ENCODE measurements at regions not wholly inside any gene's neighbourhood (a gene's known extent, or its start where the extent isn't known, plus 50 kb on each side); places are given as distances from the start of the nearest gene placed in this dataset.
"Not testable (repeated sequence)": the region's sequence is repeated elsewhere in the genome, so short reads cannot be mapped to it uniquely, and the experiment has no call there.

- Histone ChIP-seq H3K4me3 (ENCODE audit: low read depth, low read length) (no peak overlapping the region), H3K36me3 (ENCODE audit: control insufficient read depth in 2 of 2, insufficient read depth in 1 of 2, low read length in 2 of 2) (no peaks in the 10 kb centered on the region), H3K27ac (ENCODE audit: extremely low read depth, low read depth, low read length) (no peak overlapping the region), H3K4me1 (ENCODE audit: control insufficient read depth, insufficient read depth, low read length) (no peaks in the 10 kb centered on the region), H3K9me3 (ENCODE audit: control insufficient read depth, insufficient read depth, low read depth, low read length) (no peaks in the 10 kb centered on the region)
- POLR2A ChIA-PET: no interaction called here
- CTCF ChIA-PET: no interaction called here
- TF ChIP-seq ZSCAN30 (tag by site-specific recombination; IDR thresholded peaks at IDR 0.05): no peak
- TF ChIP-seq BCL6B (tag by site-specific recombination; IDR thresholded peaks at IDR 0.05): no peak
- TF ChIP-seq ZNF426 (tag by site-specific recombination; IDR thresholded peaks at IDR 0.05): no peak
- no peak for TF ChIP-seq ZNF514 (tag by site-specific recombination; IDR thresholded peaks at IDR 0.05)
- TF ChIP-seq ZNF26 (tag by site-specific recombination; IDR thresholded peaks at IDR 0.05): no peak
Measured at GRCh38 chr5:98319299-98320011, 454.0 kb upstream of the RGMB start.

GRCh38 chr5:98320343-98320742 is 453.1 kb upstream of the RGMB start:
- Histone ChIP-seq H3K36me3 (ENCODE audit: control insufficient read depth in 2 of 2, insufficient read depth in 1 of 2, low read length in 2 of 2) (no peaks in the 10 kb centered on the region), H3K9me3 (ENCODE audit: control insufficient read depth, insufficient read depth, low read depth, low read length) (no peaks in the 10 kb centered on the region), H3K27ac (ENCODE audit: extremely low read depth, low read depth, low read length) (no peak overlapping the region), H3K4me3 (ENCODE audit: low read depth, low read length) (no peak overlapping the region), H3K4me1 (ENCODE audit: control insufficient read depth, insufficient read depth, low read length) (no peaks in the 10 kb centered on the region)
- CTCF ChIA-PET: no interaction called here
- TF ChIP-seq ZNF660 (tag by site-specific recombination; IDR thresholded peaks at IDR 0.05) (no peak), ZNF521 (tag by site-specific recombination; IDR thresholded peaks at IDR 0.05) (no peak), ZFP41 (tag by site-specific recombination; IDR thresholded peaks at IDR 0.05; ENCODE audit: borderline replicate concordance) (no peak)
- POLR2A ChIA-PET: no interaction called here

GRCh38 chr5:98321361-98321760 is 452.1 kb upstream of the RGMB start:
- no peak overlapping the region for H3K4me3 ChIP-seq (ENCODE audit: low read depth, low read length)
- POLR2A ChIA-PET: no interaction called here
- H3K27ac ChIP-seq (ENCODE audit: extremely low read depth, low read depth, low read length): no peak overlapping the region
- no peaks in the 10 kb centered on the region for H3K4me1 ChIP-seq (ENCODE audit: control insufficient read depth, insufficient read depth, low read length)
- no peaks in the 10 kb centered on the region for H3K9me3 ChIP-seq (ENCODE audit: control insufficient read depth, insufficient read depth, low read depth, low read length)
- CTCF ChIA-PET: no interaction called here
- TF ChIP-seq ZNF280C (tag by site-specific recombination; IDR thresholded peaks at IDR 0.05): no peak
- no peak for TF ChIP-seq ZNF221 (tag by site-specific recombination; IDR thresholded peaks at IDR 0.05; ENCODE audit: borderline replicate concordance)
- no peak for TF ChIP-seq ZNF747 (tag by site-specific recombination; IDR thresholded peaks at IDR 0.05)
- no peak for TF ChIP-seq ZNF416 (tag by site-specific recombination; IDR thresholded peaks at IDR 0.05)
- no peak for TF ChIP-seq BCL6B (tag by site-specific recombination; IDR thresholded peaks at IDR 0.05)
- TF ChIP-seq ZNF654 (tag by site-specific recombination; IDR thresholded peaks at IDR 0.05; ENCODE audit: low read depth): no peak
- TF ChIP-seq KLF9 (tag by site-specific recombination; IDR thresholded peaks at IDR 0.05; ENCODE audit: low read depth): no peak
- no peak for TF ChIP-seq PATZ1 (tag by site-specific recombination; IDR thresholded peaks at IDR 0.05)
- no peak for TF ChIP-seq ZNF366 (tag by site-specific recombination; conservative IDR thresholded peaks at IDR 0.05)
- TF ChIP-seq ZNF175 (tag by site-specific recombination; IDR thresholded peaks at IDR 0.05): no peak
- no peak for TF ChIP-seq ZNF140 (tag by site-specific recombination; IDR thresholded peaks at IDR 0.05)
- no peak for TF ChIP-seq ZNF776 (tag by site-specific recombination; IDR thresholded peaks at IDR 0.05; ENCODE audit: borderline replicate concordance)
- H3K36me3 ChIP-seq (ENCODE audit: control insufficient read depth in 2 of 2, insufficient read depth in 1 of 2, low read length in 2 of 2): no peaks in the 10 kb centered on the region

GRCh38 chr5:98325187-98325586 is 448.3 kb upstream of the RGMB start:
- H3K27ac ChIP-seq (ENCODE audit: extremely low read depth, low read depth, low read length); POLR2A ChIA-PET; H3K9me3 ChIP-seq (ENCODE audit: control insufficient read depth, insufficient read depth, low read depth, low read length); H3K4me1 ChIP-seq (ENCODE audit: control insufficient read depth, insufficient read depth, low read length); H3K36me3 ChIP-seq (ENCODE audit: control insufficient read depth in 2 of 2, insufficient read depth in 1 of 2, low read length in 2 of 2); H3K4me3 ChIP-seq (ENCODE audit: low read depth, low read length): not testable (repeated sequence)
- CTCF ChIA-PET: interaction anchor here (0.6 kb wide), 1 partner anchor 254 kb away, joined by 3 read pairs; no protein-coding TSS in a partner anchor
